ENCODE measurements at regions not wholly inside any gene's neighbourhood (a gene's known extent, or its start where the extent isn't known, plus 50 kb on each side); places are given as distances from the start of the nearest gene placed in this dataset.
A peak's percentile ranks its signal among the peaks of the same experiment; 100 is the strongest.

- FAIRE-seq (no peak), DNase-seq (ENCODE audit: insufficient read length) (no peak)
- TF ChIP-seq TAF1 (IDR thresholded peaks at IDR 0.05; ENCODE audit: borderline replicate concordance, low read depth, low read length) (no peak), POLR2AphosphoS5 (IDR thresholded peaks at IDR 0.05; ENCODE audit: low read depth, low read length) (no peak), POLR2A (IDR thresholded peaks at IDR 0.05; ENCODE audit: low read depth, low read length) (no peak)
Measured at GRCh38 chr2:17416884-17417391, 101.3 kb downstream of the RAD51AP2 start.

DNA sequence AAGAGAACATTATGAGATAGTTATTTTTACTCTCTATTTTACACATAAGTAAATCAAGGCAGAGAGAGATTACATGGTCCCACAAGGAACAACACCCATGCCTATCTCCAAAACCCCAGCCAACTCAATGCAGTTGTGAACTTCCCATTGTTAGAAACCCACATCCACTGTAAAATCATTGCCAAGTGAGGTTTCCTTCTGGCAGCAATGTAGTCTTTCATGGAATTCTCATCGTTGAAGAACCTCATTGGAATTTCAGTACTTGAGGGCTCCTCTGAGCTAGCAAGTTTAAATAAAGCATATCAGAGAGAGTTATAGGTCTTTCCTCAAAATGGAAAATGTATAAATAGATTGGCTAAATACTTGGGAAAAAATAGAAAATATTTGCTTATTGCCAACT is 105.2 kb downstream of the RAD51AP2 start:
- FAIRE-seq (no peak), DNase-seq (ENCODE audit: insufficient read length) (no peak)
- no peak for TF ChIP-seq POLR2AphosphoS5 (IDR thresholded peaks at IDR 0.05; ENCODE audit: low read depth, low read length)
- no peak for TF ChIP-seq TAF1 (IDR thresholded peaks at IDR 0.05; ENCODE audit: borderline replicate concordance, low read depth, low read length)
- no peak for TF ChIP-seq POLR2A (IDR thresholded peaks at IDR 0.05; ENCODE audit: low read depth, low read length)

GRCh38 chr2:17401096-17401495 is 117.1 kb downstream of the RAD51AP2 start:
- FAIRE-seq, result no peak
- TF ChIP-seq TAF1 (IDR thresholded peaks at IDR 0.05; ENCODE audit: borderline replicate concordance, low read depth, low read length), result no peak
- TF ChIP-seq POLR2A (IDR thresholded peaks at IDR 0.05; ENCODE audit: low read depth, low read length), result no peak
- no peak for TF ChIP-seq POLR2AphosphoS5 (IDR thresholded peaks at IDR 0.05; ENCODE audit: low read depth, low read length)
- no peak for DNase-seq (ENCODE audit: insufficient read length)

DNA sequence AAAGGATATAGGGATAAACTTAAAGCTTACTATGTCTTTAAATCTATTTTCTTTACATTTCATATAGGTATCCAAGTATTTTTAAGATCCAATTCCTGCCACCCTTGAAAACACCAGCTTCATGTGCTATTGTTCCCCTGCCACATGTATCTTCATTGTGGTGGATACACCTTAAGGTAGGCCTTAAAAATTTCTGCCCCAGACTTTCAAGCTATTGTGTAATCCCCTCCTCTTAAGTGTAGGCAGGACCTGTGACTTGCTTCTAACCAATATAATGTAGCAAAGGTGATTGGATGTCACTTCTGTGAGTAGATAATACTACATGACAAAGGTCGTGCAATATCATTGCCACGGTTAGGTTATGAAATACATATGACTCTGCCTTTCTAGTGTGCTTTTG is 119.5 kb downstream of the RAD51AP2 start:
- no peak for FAIRE-seq
- DNase-seq (ENCODE audit: insufficient read length), result no peak
- no peak for TF ChIP-seq POLR2A (IDR thresholded peaks at IDR 0.05; ENCODE audit: low read depth, low read length)
- no peak for TF ChIP-seq POLR2AphosphoS5 (IDR thresholded peaks at IDR 0.05; ENCODE audit: low read depth, low read length)
- no peak for TF ChIP-seq TAF1 (IDR thresholded peaks at IDR 0.05; ENCODE audit: borderline replicate concordance, low read depth, low read length)

GRCh38 chr2:17388798-17389197 is 129.4 kb downstream of the RAD51AP2 start:
- TF ChIP-seq TAF1 (IDR thresholded peaks at IDR 0.05; ENCODE audit: borderline replicate concordance, low read depth, low read length), result no peak
- TF ChIP-seq POLR2A (IDR thresholded peaks at IDR 0.05; ENCODE audit: low read depth, low read length), result no peak
- TF ChIP-seq POLR2AphosphoS5 (IDR thresholded peaks at IDR 0.05; ENCODE audit: low read depth, low read length), result no peak
- FAIRE-seq, result no peak

GRCh38 chr2:17387591-17387990 is 130.6 kb downstream of the RAD51AP2 start:
- no peak for TF ChIP-seq POLR2AphosphoS5 (IDR thresholded peaks at IDR 0.05; ENCODE audit: low read depth, low read length)
- TF ChIP-seq POLR2A (IDR thresholded peaks at IDR 0.05; ENCODE audit: low read depth, low read length), result no peak
- TF ChIP-seq TAF1 (IDR thresholded peaks at IDR 0.05; ENCODE audit: borderline replicate concordance, low read depth, low read length), result no peak
- DNase-seq (ENCODE audit: insufficient read length), result no peak
- FAIRE-seq, result no peak

More at GRCh38 chr2:17388798-17389197, 129.4 kb downstream of the RAD51AP2 start:
- no peak for DNase-seq (ENCODE audit: insufficient read length)

DNA sequence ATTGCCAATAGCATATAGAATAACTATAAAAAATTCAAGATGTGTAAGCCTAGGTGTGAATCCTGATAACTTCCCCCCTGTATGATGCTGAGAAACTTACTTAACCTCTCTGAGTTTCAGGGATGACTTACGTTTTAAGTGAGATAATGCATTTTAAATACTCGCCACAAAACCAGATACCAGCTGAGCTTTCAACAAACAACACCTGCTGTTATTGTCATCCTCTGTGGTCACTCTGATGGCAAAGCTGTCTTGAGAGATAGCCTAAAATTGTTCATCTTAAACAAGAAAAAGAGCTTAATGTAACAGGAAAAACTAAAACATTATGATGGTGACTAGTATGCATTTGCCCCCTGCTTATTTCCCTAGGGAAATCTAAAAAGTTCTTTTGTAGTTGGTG is 131.5 kb downstream of the RAD51AP2 start:
- FAIRE-seq (no peak), DNase-seq (ENCODE audit: insufficient read length) (no peak)
- TF ChIP-seq POLR2AphosphoS5 (IDR thresholded peaks at IDR 0.05; ENCODE audit: low read depth, low read length) (no peak), POLR2A (IDR thresholded peaks at IDR 0.05; ENCODE audit: low read depth, low read length) (no peak), TAF1 (IDR thresholded peaks at IDR 0.05; ENCODE audit: borderline replicate concordance, low read depth, low read length) (no peak)

DNA sequence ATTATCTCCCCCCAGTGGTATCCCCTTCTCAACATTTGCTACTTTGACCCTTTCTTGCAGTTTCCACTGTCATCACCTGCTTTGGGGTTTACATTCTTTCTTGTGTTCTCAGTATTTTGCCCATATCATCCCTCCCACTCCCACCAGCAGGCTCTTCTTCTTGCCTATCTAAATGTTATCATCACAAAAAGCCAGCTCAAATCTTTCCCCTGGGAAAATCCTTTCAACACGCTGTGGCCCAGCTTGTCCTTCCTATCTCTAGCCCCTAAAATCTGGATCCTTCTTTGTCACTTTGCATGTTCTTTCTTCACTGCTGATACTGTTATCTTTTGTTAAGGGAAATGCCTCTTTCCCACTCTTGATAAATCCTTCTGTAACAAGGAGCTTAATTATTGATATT is 138.2 kb downstream of the RAD51AP2 start:
- FAIRE-seq, result no peak
- TF ChIP-seq POLR2A (IDR thresholded peaks at IDR 0.05; ENCODE audit: low read depth, low read length) (no peak), POLR2AphosphoS5 (IDR thresholded peaks at IDR 0.05; ENCODE audit: low read depth, low read length) (no peak), TAF1 (IDR thresholded peaks at IDR 0.05; ENCODE audit: borderline replicate concordance, low read depth, low read length) (no peak)
- DNase-seq (ENCODE audit: insufficient read length), result no peak

DNA sequence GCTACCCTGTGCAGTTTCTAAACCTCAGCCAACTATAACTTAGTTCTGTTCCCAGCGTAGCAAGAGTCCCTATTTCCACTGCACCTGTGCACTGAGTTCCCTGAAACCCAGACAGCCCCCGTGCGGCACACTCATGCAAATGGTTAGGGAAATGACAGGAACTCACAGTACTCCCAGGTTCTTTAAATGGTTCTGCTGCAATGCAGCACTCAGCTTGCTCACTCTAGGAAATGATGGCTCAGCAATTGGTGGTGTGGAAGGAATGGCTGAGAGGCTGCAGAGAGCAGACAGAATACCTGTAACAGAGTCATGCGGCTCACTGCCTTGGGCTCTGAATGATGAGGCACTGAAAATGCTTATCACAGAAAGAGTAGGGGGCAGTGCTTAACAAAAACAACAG is 143.0 kb downstream of the RAD51AP2 start:
- TF ChIP-seq POLR2AphosphoS5 (IDR thresholded peaks at IDR 0.05; ENCODE audit: low read depth, low read length), result no peak
- no peak for TF ChIP-seq POLR2A (IDR thresholded peaks at IDR 0.05; ENCODE audit: low read depth, low read length)
- no peak for TF ChIP-seq TAF1 (IDR thresholded peaks at IDR 0.05; ENCODE audit: borderline replicate concordance, low read depth, low read length)
- no peak for DNase-seq (ENCODE audit: insufficient read length)
- no peak for FAIRE-seq

GRCh38 chr2:17373741-17374140 is 144.5 kb downstream of the RAD51AP2 start:
- DNase-seq (ENCODE audit: insufficient read length), result no peak
- TF ChIP-seq POLR2A (IDR thresholded peaks at IDR 0.05; ENCODE audit: low read depth, low read length), result no peak
- no peak for TF ChIP-seq POLR2AphosphoS5 (IDR thresholded peaks at IDR 0.05; ENCODE audit: low read depth, low read length)
- no peak for TF ChIP-seq TAF1 (IDR thresholded peaks at IDR 0.05; ENCODE audit: borderline replicate concordance, low read depth, low read length)
- FAIRE-seq, result peak; percentile 9

DNA sequence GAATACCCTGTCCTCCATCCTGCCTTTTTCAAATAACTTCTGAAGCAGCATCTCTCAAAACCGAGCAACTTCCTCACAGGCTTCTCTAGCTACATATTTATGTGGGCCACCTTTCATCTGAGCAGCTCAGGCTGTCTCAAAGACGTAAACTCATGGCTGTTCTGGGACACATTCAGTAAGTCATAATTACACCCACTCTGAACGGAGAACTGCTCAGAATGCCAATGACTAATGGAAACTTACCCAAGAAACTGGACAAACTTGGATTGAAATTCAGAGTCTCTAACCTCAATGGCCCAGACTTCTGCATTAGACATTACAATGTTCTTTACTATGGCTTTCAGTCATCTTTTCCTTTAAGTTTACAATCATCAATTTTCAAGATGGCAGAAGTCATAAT is 145.2 kb downstream of the RAD51AP2 start:
- TF ChIP-seq TAF1 (IDR thresholded peaks at IDR 0.05; ENCODE audit: borderline replicate concordance, low read depth, low read length) (no peak), POLR2AphosphoS5 (IDR thresholded peaks at IDR 0.05; ENCODE audit: low read depth, low read length) (no peak), POLR2A (IDR thresholded peaks at IDR 0.05; ENCODE audit: low read depth, low read length) (no peak)
- FAIRE-seq, result no peak
- no peak for DNase-seq (ENCODE audit: insufficient read length)

DNA sequence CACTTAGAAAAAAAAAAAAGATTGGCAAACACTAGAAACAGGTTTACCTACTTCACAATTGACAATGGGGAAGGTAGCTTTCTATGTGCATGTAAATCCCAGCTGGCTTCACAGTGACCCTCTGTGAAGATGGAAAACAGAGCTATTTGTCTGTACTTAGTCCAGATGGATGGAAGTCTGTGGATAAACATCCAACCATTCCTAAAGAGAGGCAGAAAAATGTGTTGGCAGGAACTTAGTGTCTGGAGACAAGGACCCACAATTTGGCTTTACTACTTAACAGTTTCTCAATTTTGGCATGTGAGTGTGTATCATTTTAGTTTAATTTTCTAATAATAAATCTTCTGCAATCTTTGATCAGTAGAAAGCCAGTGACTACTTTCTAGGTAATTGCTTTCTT is 154.4 kb downstream of the RAD51AP2 start:
- DNase-seq (ENCODE audit: insufficient read length) (no peak), FAIRE-seq (no peak)
- no peak for TF ChIP-seq POLR2A (IDR thresholded peaks at IDR 0.05; ENCODE audit: low read depth, low read length)
- TF ChIP-seq POLR2AphosphoS5 (IDR thresholded peaks at IDR 0.05; ENCODE audit: low read depth, low read length), result no peak
- TF ChIP-seq TAF1 (IDR thresholded peaks at IDR 0.05; ENCODE audit: borderline replicate concordance, low read depth, low read length), result no peak

All from GM12892 (cell line).